ENCODE measurements at regions not wholly inside any gene's neighbourhood (a gene's known extent, or its start where the extent isn't known, plus 50 kb on each side); places are given as distances from the start of the nearest gene placed in this dataset.
"Not testable (repeated sequence)": the region's sequence is repeated elsewhere in the genome, so short reads cannot be mapped to it uniquely, and the experiment has no call there.

DNA sequence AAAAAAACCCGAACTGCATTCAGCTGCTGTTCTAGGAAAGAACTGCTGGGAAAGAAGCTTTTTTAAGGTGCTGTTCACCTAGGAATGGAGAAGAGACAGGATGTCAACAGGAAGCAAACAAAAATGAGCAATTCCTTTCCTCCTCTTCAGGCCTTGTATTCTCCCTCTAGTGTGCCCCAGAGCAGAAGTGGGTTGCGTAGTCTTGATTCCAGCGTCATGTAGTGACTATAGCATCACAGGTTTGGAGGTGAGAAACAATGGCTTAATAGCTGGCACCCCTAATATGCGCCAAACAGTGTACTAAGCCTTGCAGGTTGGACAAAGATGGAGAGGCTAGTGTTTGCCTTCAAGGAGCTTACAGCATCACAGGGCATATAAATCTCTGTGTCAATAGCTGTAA lies 146.3 kb upstream of the LCORL start:
- DNase-seq = no peak

GRCh38 chr4:18166925-18167324 lies 145.4 kb upstream of the LCORL start:
- no peak for DNase-seq

DNA sequence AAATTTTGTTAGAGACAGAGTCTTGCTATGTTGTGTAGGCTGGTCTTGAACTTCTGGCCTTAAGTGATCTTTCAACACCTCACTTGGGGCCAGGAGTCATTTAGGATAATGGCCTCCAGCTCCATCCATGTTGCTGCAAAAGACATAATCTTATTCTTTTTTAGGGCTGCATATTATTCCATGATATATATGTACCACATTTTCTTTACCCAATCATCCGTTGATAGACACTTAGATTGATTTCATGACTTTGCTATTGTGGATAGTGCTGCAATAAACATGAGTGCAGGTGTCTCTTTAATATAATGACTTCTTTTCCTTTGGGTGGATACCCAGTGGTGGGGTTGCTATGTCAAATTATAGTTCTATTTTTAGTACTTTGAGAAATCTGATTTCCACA lies 140.9 kb upstream of the LCORL start:
- no peak for DNase-seq

DNA sequence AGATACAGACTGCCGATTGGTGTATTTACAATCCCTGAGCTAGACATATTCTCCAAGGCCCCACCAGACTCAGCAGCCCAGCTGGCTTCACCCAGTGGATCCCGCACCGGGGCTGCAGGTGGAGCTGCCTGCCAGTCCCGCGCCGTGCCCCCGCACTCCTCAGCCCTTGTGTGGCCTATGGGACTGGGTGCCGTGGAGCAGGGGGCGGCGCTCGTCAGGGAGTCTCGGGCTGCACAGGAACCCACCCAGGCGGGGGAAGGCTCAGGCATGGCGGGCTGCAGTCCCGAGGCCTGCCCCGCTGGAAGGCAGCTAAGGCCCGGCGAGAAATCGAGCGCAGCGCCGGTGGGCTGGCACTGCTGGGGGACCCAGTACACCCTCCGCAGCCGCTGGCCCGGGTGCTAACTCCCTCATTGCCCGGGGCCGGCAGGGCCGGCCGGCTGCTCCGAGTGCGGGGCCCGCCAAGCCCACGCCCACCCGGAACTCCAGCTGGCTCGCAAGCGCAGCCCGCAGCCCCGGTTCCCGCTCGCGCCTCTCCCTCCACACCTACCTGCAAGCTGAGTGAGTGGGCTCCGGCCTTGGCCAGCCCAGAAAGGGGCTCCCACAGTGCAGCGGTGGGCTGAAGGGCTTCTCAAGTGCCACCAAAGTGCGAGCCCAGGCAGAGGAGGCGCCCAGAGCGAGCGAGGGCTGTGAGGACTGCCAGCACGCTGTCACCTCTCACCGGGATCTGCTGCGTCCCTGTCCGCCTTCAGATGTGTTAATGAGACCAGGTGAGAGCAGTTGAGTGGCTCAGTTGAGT lies 137.8 kb upstream of the LCORL start:
- not testable (repeated sequence) for DNase-seq

DNA sequence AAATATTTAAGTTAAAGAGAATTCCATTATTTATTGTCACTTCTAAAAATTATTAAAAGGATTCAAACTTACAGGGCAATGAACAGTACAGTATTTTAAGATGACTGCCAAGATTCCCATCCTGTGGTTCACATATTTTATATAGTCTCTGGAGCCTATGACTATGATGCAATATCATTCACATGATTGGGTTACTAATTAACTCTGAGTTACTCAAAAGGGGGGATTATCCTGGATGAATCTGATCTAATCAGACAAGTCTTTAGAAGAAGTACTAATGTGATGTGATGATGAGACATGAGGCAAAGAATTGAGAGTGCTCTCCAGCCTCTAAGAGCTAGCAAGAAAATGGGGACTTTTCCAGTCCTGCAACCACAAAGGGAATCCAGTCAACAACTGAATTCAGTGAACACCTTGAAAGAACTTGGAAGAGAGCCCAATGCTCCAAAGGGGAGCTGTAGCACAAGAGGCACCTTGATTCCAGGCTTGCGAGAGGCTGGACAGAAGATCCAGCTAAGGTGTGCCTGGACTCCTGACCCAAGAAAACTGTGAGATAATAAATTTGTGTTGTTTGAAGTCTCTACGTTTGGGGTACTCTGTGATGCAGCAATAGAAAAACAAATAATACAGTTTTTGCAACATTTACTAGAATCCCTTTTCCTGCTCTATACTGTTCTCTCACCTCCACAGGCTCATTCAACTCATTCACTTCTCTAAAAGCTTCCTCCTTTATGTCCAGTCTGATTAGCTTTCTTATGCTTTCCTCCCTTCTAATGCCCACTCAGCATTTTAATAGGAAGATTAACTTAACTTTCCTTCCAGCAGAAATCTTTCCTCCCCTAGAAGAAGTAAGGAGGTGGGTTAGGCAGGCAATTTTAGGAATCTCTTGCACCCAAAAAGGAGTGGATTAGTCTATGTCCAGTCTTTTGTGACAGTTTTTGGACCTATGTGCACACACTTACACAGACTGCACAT lies 133.8 kb upstream of the LCORL start:
- no peak for DNase-seq

DNA sequence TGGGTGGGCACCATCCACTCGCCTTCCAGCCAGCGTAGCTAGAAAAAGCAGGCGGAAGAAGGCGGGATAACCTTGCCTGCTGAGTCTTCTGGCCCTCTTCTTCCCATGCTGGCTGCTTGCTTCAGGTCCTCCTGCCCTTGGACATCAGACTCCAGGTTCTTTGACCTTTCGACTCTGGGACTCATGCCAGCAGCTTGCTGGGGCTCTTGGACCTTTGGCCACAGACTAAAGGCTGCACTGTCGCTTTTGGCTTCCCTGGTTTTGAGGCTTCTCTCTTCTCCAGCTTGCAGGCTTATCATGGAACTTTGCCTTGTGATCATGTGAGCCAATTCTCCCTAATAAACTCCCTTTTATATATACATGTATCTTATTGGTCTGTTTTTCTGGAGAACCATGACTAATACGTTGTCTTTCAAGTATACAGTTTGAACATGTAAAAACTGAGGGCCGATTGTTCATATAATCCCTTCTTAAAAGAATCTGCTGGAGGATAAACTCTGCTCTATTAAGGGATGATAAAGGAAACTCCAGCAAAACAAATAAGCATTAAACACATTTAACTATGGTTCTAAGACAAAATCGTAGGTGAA lies 116.6 kb upstream of the LCORL start:
- no peak for DNase-seq

DNA sequence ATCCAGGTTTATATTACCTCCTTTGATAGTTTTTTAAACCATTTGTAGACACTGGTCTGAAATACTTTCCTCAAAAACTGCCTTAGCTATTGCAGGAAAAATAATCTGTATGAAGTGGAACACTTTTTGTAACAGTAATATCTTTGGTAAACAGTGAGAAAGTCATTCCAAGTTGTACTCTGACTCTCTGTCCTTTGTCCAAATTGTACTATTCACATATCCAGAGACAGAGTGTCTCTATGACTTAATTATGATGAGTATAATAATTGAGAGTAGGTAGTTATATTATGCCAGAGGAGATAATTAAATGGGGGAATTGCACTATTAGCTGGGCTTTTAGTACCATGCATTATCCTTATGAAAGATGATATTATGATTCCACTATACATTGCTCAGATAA lies 112.6 kb upstream of the LCORL start:
- no peak for DNase-seq

GRCh38 chr4:18130256-18130655 lies 108.7 kb upstream of the LCORL start:
- DNase-seq = no peak

DNA sequence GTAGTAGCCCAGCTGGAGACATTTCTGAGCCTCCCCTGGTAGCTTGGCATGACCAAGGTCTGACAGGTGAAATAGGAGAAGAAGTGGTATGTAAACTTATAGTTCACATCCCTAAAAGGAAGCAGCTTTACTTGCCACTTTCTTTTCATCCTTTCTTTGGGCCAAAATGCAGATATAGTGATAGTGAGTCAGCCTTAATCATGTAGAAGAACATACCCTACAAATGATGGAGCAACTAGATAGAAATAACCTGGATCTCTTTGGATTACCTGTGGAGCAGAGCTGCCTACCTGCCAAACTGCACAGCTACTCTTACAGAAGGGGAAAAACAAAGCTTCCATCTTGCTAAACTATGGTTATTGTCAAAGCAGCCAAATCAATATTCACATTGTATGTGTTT lies 106.7 kb upstream of the LCORL start:
- no peak for DNase-seq

GRCh38 chr4:18127030-18127429 lies 105.5 kb upstream of the LCORL start:
- no peak for DNase-seq

DNA sequence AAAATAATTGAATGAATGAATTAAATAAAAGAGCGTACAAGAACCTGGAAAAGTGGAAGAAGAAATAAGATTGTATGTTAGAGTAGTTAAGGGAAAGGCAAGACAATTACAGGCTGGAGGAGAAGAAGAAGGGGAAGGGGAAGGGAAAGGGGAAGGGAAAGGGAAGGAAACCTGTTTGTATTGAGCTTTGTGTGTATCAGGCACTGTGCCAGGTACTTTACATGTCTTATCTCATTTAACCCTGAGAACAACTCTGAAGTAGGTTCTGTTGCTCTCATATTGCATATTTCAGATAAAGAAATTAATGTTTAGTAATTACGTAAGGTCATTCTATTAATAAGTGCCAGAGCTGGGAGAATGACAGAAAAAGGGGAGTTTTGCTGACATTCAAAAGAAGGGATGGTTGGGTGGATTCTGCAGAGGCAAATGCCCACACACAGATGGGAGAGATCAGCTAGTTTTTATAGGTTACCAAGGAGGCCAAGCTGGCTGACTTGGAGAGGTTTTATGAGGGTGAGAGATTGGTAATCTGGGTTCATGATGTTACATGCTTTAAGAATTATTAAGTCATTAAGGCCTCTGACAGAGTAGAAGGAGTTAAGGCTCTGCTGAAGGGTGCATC lies 92.3 kb upstream of the LCORL start:
- no peak for DNase-seq

DNA sequence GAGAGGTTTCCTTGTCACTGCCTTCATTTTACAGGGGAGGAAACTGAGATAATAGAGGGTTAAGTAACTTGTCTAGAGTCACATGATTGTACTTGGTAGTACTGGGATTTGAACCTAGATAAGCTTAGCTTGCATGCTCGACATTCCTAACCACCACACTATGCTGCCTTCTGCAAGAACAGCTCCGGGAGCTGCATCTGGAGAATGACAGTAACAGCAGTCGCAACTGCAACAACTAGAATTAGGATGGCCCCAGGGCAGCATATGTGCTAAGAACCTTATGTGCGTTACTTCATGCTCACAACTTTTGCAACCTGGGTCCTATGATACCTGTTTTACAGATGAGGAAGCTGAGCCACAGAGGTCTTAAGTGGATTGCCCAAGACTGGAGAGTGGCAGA lies 89.5 kb upstream of the LCORL start:
- DNase-seq = no peak

DNA sequence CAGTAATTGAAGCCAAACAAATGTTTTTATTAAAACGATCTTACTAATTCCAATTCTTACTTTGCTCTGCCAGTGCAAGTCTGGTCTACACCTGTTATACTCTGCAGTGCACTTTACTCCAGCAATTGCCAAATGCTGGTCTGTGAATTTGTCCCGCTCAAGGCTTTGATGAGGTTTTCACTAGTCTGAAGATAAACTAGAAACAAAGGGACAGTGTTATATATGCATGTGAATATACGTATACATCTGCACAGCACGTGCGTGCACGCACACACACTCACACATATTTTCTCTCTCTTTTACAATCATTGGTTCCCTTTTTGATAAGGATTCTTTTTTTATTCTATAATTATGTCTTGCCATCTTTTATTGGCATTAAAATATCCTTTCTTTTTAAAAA lies 88.5 kb upstream of the LCORL start:
- DNase-seq = no peak

GRCh38 chr4:18109676-18110075 lies 88.1 kb upstream of the LCORL start:
- DNase-seq = no peak

DNA sequence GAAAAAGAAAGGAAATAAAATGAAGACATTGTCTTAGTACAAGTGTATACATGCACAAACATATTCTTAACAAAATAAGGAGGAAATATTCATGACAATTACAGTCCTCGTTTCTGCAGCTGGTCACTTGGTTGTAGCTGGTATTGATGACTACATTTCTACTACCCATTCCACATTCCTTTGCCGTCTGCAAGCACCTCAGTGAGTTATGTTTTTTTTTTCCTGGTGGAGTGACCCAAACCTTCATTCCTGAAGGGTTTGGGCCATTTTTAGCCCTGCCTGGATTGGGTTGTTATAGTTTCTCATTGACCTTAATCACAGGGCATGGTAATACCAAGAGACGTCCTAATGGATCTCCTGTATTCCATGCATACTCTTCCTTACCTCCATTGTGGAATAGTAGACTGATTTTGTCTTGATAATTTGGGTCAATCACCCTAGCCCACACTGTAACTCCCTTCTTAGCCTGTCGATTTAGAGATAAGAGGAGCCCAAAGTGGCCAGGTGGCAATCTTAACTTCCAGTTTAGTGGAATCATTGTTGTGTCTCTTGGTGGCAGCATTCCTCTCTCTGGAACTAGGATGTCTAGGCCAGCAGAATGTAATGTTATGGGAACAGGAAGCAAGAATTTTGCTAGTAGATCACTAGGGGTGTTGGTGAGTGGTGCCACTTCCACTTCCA lies 86.4 kb upstream of the LCORL start:
- not testable (repeated sequence) for DNase-seq

GRCh38 chr4:18106620-18107019 lies 85.1 kb upstream of the LCORL start:
- DNase-seq = peak; percentile 13

DNA sequence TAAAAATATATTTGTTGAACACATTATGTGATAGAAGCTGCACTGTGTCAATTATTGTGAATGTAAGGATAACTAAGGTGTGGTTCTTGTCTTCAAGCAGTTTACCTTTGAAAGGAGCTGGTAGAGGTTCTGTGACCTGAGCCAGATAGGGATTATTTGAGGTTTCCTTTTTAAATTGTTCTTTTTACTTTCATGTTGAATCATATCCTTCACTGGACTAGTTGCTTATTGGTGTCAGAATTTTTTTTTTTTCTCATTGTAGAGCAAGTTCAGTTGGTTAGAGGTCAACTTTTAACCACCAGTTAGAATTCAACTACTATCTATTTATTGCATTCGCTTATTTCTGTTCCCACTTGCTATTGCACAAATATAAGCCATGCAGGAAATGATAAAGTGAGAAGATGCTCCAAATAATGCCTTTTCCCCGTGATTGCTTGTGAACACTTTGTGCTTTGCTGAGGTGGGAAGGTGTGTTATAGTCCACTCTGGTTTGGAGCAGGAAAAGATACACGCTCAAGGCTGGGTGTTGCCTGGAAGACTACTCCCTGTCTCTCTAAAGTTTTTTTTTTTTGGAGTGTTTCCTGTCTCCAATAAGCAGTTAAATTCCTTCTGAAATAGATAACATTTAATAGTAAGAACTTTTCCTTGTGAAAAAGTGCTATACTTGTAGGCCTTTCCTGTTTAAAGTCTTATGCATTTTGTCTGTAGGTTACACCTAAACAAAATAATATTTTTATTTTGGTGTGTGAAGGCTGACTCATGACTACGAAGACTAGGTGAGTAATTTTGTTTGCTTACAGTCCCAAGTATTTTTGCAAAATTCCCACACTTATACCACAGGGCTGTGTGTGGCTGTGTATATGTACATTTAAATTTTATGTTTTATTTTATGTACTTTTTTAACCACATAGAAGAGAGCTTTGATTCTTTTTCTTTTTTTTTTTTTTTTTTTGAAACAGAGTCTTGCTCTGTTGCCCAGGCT lies 83.8 kb upstream of the LCORL start:
- no peak for DNase-seq

- no peak for DNase-seq
Observed at GRCh38 chr4:18103876-18104605, 82.5 kb upstream of the LCORL start.

GRCh38 chr4:18100657-18101056 lies 79.1 kb upstream of the LCORL start:
- no peak for DNase-seq

GRCh38 chr4:18090447-18090846 lies 68.9 kb upstream of the LCORL start:
- not testable (repeated sequence) for DNase-seq

DNA sequence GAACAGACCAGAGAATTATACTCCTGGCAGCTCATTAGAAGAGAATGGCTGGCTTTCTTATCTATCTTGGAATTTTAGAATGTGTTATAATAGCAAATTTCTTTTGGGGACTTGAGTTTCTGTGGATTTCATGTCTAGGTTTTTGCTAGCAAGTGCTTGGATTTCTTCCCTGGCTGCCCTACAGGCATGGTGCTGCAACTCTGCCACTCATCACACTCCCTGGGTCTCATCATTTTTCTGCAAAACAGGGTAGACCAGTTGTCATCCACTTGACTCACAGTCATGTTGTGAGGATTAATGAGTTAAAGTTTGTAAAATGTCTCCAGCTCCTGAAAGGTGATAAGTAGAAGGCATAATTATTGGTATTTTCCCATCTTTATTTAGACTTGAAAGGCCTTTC lies 60.7 kb upstream of the LCORL start:
- no peak for DNase-seq

Measured in DMS 273 treated with DMSO at 0.1 percent for 48 hours (cell line).